ENCODE measurements at regions not wholly inside any gene's neighbourhood (a gene's known extent, or its start where the extent isn't known, plus 50 kb on each side); places are given as distances from the start of the nearest gene placed in this dataset.

DNA sequence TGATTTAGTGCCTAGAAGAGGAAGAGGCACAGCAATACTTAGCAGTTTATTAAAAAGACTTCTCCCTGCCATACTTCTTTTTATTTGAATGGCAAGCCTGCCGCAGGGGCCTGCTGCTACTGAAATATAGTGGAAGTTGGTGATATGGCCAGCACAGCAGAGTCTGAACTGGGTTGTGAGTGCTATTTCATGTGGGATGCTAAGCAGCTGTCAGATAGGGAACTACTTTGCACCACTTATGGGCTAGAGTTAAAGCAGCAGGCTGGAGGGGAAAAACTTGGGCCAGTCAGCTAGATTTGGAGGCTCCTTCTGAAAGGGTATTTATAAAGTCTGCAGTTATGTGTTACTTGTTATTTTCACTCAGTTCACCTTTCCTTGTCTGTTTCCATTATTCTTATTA lies 299.0 kb upstream of the E2F7 start:
- Histone ChIP-seq H3K9me3 (ENCODE audit: control insufficient read depth, insufficient read depth, low read length) (no peaks in the 10 kb centered on the region), H3K4me3 (ENCODE audit: low read depth, low read length) (no peak overlapping the region), H3K36me3 (ENCODE audit: control insufficient read depth, insufficient read depth, low read length) (no peaks in the 10 kb centered on the region), H3K27me3 (ENCODE audit: control insufficient read depth, insufficient read depth, low read length) (no peaks in the 10 kb centered on the region), H3K27ac (ENCODE audit: low read depth, low read length) (no peak overlapping the region), H3K4me1 (ENCODE audit: control insufficient read depth, insufficient read depth, low read length) (no peaks in the 10 kb centered on the region)
- WGBS (ENCODE audit: insufficient coverage) = no CpG with 5 or more reads among the region's 1 CpG
- DNase-seq (ENCODE audit: low read depth in 4 of 6, low spot score in 6 of 6) = no peak

DNA sequence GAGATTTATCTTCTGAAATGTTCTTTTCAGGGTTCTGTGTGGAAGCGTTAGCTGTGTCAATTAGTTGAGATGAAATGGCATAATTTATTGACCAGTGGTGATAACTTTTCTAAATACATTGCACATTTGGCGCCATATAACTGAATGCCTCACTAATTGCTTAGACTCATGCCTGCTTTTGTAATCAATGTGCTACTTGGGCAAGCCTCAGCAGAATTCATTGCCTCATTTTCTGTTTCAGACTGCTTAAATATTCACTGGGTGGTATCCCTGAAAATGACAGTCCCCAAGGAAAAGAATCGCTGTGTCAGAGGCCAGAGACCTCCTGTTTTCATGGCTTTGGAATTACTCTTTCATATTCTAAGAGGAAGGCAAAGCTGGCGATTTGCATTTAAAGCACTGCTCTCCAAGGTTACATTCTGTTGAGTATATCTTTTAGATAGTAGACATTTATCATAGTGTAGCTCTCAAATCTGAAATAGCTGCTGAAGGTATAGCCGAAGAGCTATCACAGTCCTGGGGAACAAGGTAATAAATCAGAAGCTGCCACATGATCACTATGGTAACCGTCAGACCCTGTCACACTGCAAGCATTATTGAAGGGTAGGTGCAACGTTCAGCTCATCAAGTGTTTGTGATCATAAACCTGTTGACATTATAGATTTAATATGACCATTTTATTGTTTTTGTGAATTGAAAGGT lies 297.3 kb upstream of the E2F7 start:
- WGBS (ENCODE audit: insufficient coverage) = 17% methylated on average over 1 of the region's 7 CpGs
- Histone ChIP-seq H3K9me3 (ENCODE audit: control insufficient read depth, insufficient read depth, low read length) (no peaks in the 10 kb centered on the region), H3K27ac (ENCODE audit: low read depth, low read length) (no peak overlapping the region), H3K27me3 (ENCODE audit: control insufficient read depth, insufficient read depth, low read length) (no peaks in the 10 kb centered on the region), H3K36me3 (ENCODE audit: control insufficient read depth, insufficient read depth, low read length) (no peaks in the 10 kb centered on the region), H3K4me1 (ENCODE audit: control insufficient read depth, insufficient read depth, low read length) (no peaks in the 10 kb centered on the region), H3K4me3 (ENCODE audit: low read depth, low read length) (no peak overlapping the region)
- peak in 1 of 6 donors; percentile 86 for DNase-seq (ENCODE audit: low read depth in 4 of 6, low spot score in 6 of 6)

DNA sequence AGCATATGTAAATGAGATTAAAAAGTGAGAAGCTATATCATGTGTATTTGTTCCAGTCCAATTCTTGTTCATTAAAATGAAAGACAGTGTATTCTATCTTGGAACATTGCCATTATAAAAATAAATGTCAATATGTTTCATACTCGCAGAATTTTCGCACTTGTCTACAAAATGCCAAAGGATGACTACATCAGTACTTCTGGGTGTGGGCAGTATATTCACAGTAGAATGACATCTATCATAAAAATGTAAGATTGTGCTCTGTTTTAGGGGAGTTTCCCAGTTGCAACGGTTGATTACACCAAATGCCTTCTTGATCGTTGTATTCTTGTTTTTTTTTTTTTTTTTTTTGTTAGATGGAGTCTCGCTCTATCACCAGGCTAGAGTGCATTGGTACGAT lies 292.3 kb upstream of the E2F7 start:
- H3K27me3 ChIP-seq (ENCODE audit: control insufficient read depth, insufficient read depth, low read length) = no peaks in the 10 kb centered on the region
- no peaks in the 10 kb centered on the region for H3K36me3 ChIP-seq (ENCODE audit: control insufficient read depth, insufficient read depth, low read length)
- H3K9me3 ChIP-seq (ENCODE audit: control insufficient read depth, insufficient read depth, low read length) = no peaks in the 10 kb centered on the region
- WGBS (ENCODE audit: insufficient coverage) = no CpG with 5 or more reads among the region's 6 CpGs
- no peak overlapping the region for H3K4me3 ChIP-seq (ENCODE audit: low read depth, low read length)
- H3K4me1 ChIP-seq (ENCODE audit: control insufficient read depth, insufficient read depth, low read length) = no peaks in the 10 kb centered on the region
- H3K27ac ChIP-seq (ENCODE audit: low read depth, low read length) = no peak overlapping the region
- DNase-seq (ENCODE audit: low read depth in 4 of 6, low spot score in 6 of 6) = no peak

DNA sequence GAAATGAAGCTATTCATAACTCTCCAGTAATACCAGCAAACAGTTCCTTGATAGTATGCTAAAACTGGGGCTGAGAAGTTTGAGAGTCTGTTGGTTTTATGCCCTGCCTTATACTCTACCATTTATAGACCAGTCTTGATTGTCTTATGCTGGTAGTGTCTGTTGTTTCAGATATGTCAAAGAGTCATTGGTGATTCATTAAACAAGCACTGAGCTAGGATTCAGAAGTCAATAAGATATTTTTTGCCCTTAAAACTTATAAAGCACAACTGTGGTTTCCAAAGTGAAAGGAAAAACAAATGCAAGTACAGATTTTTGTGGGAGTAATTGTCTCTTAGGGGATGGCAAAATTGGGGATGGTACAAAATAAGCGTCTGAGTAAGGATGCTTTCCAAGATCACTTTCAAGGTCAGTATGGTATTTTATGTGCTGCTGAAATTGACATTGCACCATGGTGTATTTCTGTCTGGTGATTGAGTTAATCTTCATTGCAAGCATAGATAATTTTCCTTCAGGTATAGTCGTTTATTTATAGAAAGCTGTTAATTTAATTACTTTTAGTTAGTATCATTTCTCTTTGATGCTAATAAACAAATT lies 289.5 kb upstream of the E2F7 start:
- H3K4me1 ChIP-seq (ENCODE audit: control insufficient read depth, insufficient read depth, low read length) = peaks cover 2% of the 10 kb centered on the region
- H3K36me3 ChIP-seq (ENCODE audit: control insufficient read depth, insufficient read depth, low read length) = no peaks in the 10 kb centered on the region
- H3K9me3 ChIP-seq (ENCODE audit: control insufficient read depth, insufficient read depth, low read length) = no peaks in the 10 kb centered on the region
- H3K27me3 ChIP-seq (ENCODE audit: control insufficient read depth, insufficient read depth, low read length) = no peaks in the 10 kb centered on the region
- H3K27ac ChIP-seq (ENCODE audit: low read depth, low read length) = no peak overlapping the region
- no peak for DNase-seq (ENCODE audit: low read depth in 4 of 6, low spot score in 6 of 6)
- H3K4me3 ChIP-seq (ENCODE audit: low read depth, low read length) = no peak overlapping the region
- 67% methylated on average over 1 of the region's 2 CpGs for WGBS (ENCODE audit: insufficient coverage)

DNA sequence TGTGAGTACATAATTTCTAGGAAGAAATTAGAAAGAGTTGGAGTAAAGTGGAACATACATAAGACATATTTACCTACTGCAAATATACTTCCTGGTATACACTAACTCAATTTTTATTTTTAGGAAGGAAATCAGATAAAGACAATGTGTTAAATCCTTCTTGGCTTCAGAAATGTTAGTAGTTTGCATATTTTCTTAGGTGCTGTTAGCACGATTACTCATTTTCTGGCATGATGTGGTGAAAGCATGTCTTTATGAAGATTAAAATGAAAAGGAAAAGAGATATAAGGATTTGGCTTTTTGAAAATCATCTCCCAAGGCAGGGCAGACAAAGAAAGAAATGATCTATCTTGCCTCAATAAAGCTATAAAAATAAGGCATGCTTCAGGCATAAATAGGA lies 287.6 kb upstream of the E2F7 start:
- no peaks in the 10 kb centered on the region for H3K36me3 ChIP-seq (ENCODE audit: control insufficient read depth, insufficient read depth, low read length)
- DNase-seq (ENCODE audit: low read depth in 4 of 6, low spot score in 6 of 6) = peak in 1 of 6 donors; percentile 69
- no peaks in the 10 kb centered on the region for H3K27me3 ChIP-seq (ENCODE audit: control insufficient read depth, insufficient read depth, low read length)
- H3K4me3 ChIP-seq (ENCODE audit: low read depth, low read length) = no peak overlapping the region
- 71% methylated on average over 1 of the region's 1 CpG for whole genome bisulfite sequencing (ENCODE audit: insufficient coverage)
- no peak overlapping the region for H3K27ac ChIP-seq (ENCODE audit: low read depth, low read length)
- no peaks in the 10 kb centered on the region for H3K9me3 ChIP-seq (ENCODE audit: control insufficient read depth, insufficient read depth, low read length)
- peaks cover 4% of the 10 kb centered on the region for H3K4me1 ChIP-seq (ENCODE audit: control insufficient read depth, insufficient read depth, low read length)

DNA sequence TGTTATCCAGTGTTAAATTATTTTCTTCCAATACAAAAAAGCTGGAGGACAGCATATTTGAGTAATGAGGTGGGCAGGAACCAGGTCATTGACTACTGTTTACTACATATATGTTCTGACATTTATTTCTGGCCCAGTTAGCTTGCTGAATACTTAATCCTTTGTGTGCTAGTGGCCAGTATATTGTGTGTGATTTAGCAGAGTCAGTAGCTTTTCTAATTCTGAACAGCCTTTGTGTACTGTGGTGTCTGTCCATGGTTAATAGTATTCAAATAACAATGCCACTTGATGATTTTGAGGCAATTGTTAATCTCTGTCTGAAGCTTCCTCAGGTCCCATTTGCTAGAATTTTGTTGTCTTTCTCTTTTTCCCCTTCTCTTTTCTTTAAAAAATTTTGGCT lies 286.5 kb upstream of the E2F7 start:
- Histone ChIP-seq H3K4me3 (ENCODE audit: low read depth, low read length) (no peak overlapping the region), H3K36me3 (ENCODE audit: control insufficient read depth, insufficient read depth, low read length) (no peaks in the 10 kb centered on the region), H3K27ac (ENCODE audit: low read depth, low read length) (no peak overlapping the region), H3K27me3 (ENCODE audit: control insufficient read depth, insufficient read depth, low read length) (no peaks in the 10 kb centered on the region), H3K4me1 (ENCODE audit: control insufficient read depth, insufficient read depth, low read length) (peaks cover 4% of the 10 kb centered on the region), H3K9me3 (ENCODE audit: control insufficient read depth, insufficient read depth, low read length) (no peaks in the 10 kb centered on the region)
- DNase-seq (ENCODE audit: low read depth in 4 of 6, low spot score in 6 of 6) = no peak

DNA sequence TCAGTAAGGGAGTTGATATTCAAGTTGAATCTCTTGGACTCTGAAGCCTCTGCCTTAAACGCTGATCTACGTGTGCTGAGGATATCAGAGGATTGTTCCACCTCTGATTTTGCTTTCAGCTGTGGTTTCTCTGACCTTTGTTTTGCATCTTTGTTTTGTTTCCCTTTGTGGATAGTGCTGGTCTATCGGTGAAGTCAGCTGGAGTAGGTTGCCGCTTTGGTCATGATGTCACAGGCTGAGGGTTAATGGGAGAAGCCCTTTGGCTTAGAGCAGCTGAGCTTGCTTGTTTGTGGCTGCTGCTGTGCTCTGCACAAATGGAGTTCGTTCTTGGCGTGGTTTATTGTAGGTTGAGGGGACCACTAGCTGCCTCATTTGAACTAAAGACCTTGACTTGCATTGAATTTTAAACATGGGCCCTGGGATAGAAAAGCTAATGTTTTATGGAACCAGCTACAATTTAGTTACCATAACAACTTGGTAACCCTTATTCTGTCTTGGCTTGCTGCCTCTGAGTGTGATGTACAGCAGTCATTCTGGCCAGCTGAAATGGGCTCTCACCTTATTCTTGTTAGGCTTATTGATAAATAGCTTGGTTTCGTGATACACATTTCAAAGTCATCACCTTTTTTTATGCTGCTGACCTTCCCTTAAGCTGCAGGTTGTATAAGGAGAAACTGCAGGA lies 284.5 kb upstream of the E2F7 start:
- no peaks in the 10 kb centered on the region for H3K9me3 ChIP-seq (ENCODE audit: control insufficient read depth, insufficient read depth, low read length)
- no peaks in the 10 kb centered on the region for H3K36me3 ChIP-seq (ENCODE audit: control insufficient read depth, insufficient read depth, low read length)
- no peak overlapping the region for H3K4me3 ChIP-seq (ENCODE audit: low read depth, low read length)
- 32% methylated on average over 6 of the region's 7 CpGs for WGBS (ENCODE audit: insufficient coverage)
- peaks cover 4% of the 10 kb centered on the region for H3K4me1 ChIP-seq (ENCODE audit: control insufficient read depth, insufficient read depth, low read length)
- peak in 4 of 6 donors; percentile 15 to 73 (median 42) for DNase-seq (ENCODE audit: low read depth in 4 of 6, low spot score in 6 of 6)
- H3K27ac ChIP-seq (ENCODE audit: low read depth, low read length) = no peak overlapping the region
- no peaks in the 10 kb centered on the region for H3K27me3 ChIP-seq (ENCODE audit: control insufficient read depth, insufficient read depth, low read length)

DNA sequence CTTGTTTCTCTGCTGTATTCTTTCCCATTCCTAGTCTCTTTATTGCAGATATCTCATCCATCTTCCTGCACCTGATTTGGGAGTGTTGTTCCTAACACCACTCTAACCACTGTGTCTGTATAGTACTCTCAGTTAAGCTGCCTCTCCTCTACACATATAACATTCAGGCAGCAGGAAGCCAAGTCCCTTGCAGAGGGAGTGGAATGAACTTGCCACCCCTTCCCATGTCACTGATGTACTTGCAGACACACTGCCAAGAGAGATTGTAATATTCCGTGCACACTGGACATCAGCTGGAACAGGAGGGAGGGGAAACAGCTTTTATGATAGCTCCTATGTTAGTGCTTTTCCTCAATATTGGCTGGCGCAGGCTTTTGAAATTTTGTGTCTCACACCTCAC lies 281.6 kb upstream of the E2F7 start:
- peaks cover 4% of the 10 kb centered on the region for H3K4me1 ChIP-seq (ENCODE audit: control insufficient read depth, insufficient read depth, low read length)
- no CpG with 5 or more reads among the region's 2 CpGs for WGBS (ENCODE audit: insufficient coverage)

DNA sequence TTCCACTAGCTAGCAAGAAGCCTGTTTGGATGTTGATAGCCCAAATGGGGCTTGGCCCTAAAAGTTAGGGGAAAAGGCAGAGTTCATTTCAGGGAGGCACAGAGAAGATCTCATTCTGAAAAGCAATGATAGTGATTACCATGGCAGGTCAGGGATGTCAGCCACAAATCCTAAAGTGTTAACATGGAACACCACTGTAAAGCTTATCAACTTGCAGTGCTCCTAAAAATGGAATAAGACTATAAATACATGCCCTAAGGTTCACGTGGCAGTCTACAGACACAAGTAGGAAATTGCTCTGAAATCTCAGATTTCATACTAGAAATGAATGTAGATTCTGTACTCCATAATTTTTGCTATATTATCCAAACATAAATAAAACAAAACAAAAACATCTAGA lies 280.0 kb upstream of the E2F7 start:
- no CpG with 5 or more reads among the region's 1 CpG for WGBS (ENCODE audit: insufficient coverage)
- Histone ChIP-seq H3K27me3 (ENCODE audit: control insufficient read depth, insufficient read depth, low read length) (no peaks in the 10 kb centered on the region), H3K36me3 (ENCODE audit: control insufficient read depth, insufficient read depth, low read length) (no peaks in the 10 kb centered on the region), H3K4me3 (ENCODE audit: low read depth, low read length) (no peak overlapping the region), H3K27ac (ENCODE audit: low read depth, low read length) (no peak overlapping the region), H3K9me3 (ENCODE audit: control insufficient read depth, insufficient read depth, low read length) (no peaks in the 10 kb centered on the region), H3K4me1 (ENCODE audit: control insufficient read depth, insufficient read depth, low read length) (peaks cover 4% of the 10 kb centered on the region)
- no peak for DNase-seq (ENCODE audit: low read depth in 4 of 6, low spot score in 6 of 6)

More for the DNA sequence above, 281.6 kb upstream of the E2F7 start:
- no peaks in the 10 kb centered on the region for H3K9me3 ChIP-seq (ENCODE audit: control insufficient read depth, insufficient read depth, low read length)
- H3K27ac ChIP-seq (ENCODE audit: low read depth, low read length) = no peak overlapping the region
- no peak overlapping the region for H3K4me3 ChIP-seq (ENCODE audit: low read depth, low read length)
- DNase-seq (ENCODE audit: low read depth in 4 of 6, low spot score in 6 of 6) = peak in 1 of 6 donors; percentile 28
- no peaks in the 10 kb centered on the region for H3K27me3 ChIP-seq (ENCODE audit: control insufficient read depth, insufficient read depth, low read length)
- H3K36me3 ChIP-seq (ENCODE audit: control insufficient read depth, insufficient read depth, low read length) = no peaks in the 10 kb centered on the region

DNA sequence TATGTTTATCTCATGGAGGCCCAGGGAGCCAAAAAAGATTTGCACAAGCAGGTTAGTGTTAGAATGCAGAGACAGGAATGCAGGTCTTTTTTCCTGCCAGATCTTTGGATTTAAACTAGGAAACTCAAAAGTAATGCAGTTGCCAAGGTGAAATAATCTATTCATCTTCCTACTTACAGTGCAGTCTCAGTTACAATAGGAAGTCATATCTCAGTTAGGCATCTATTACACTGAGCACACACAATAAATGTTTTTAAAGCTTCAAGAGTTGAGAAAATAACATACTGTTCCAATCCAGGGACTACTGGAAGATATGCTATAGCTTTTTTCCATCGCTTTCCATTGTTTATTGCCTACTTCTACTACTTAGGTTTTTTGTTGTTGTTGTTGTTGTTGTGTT lies 279.3 kb upstream of the E2F7 start:
- no peak overlapping the region for H3K4me3 ChIP-seq (ENCODE audit: low read depth, low read length)
- no CpG with 5 or more reads among the region's 1 CpG for WGBS (ENCODE audit: insufficient coverage)
- H3K9me3 ChIP-seq (ENCODE audit: control insufficient read depth, insufficient read depth, low read length) = no peaks in the 10 kb centered on the region
- no peaks in the 10 kb centered on the region for H3K4me1 ChIP-seq (ENCODE audit: control insufficient read depth, insufficient read depth, low read length)
- no peaks in the 10 kb centered on the region for H3K36me3 ChIP-seq (ENCODE audit: control insufficient read depth, insufficient read depth, low read length)
- DNase-seq (ENCODE audit: low read depth in 4 of 6, low spot score in 6 of 6) = no peak
- H3K27ac ChIP-seq (ENCODE audit: low read depth, low read length) = no peak overlapping the region
- H3K27me3 ChIP-seq (ENCODE audit: control insufficient read depth, insufficient read depth, low read length) = no peaks in the 10 kb centered on the region

Data from spinal cord (tissue), 9 donors.